H1 (cell line): ENCODE measurements at regions not wholly inside any gene's neighbourhood (a gene's known extent, or its start where the extent isn't known, plus 50 kb on each side); places are given as distances from the start of the nearest gene placed in this dataset.

Source experiments
- CTCF ChIA-PET: fragments of 300-600 bp; sonication (Branson Sonifier 250); formaldehyde crosslinking; loops from one replicate; lab custom pipeline; 2021; ENCODE audit not compliant: partially characterized antibody; lab: Charles Lee
- POLR2A ChIA-PET: fragments of 300-600 bp; sonication (Branson Sonifier 250); formaldehyde crosslinking; loops from one replicate; lab custom pipeline; 2021; ENCODE audit warnings: inconsistent platforms; ENCODE audit not compliant: partially characterized antibody; lab: Charles Lee
- DNase-seq, 2 experiments: peaks; one replicate each; pipeline versions ENCODE4 v3.0.0 to v3.0.0-alpha.2; 2010 to 2022; ENCODE audit warnings: low spot score in 2 of 2, low read depth in 1 of 2, mixed read lengths in 1 of 2
- FAIRE-seq: peaks from 2 replicates; lab custom pipeline; 2011; peaks lifted over from hg19 to GRCh38; lab: Jason Lieb, UNC
- H2AFZ ChIP-seq: 2 replicates; pipeline ENCODE4 v1.8.1; 2012; ENCODE audit warnings: low read length, inconsistent platforms
- H2AK5ac ChIP-seq: 2 replicates; pipeline ENCODE4 v1.6.1; 2013; ENCODE audit warnings: low read depth, low read length
- H2BK120ac ChIP-seq: replicated peaks from 2 replicates; pipeline ENCODE3; 2013; ENCODE audit warnings: low read depth, low read length, inconsistent platforms
- H2BK12ac ChIP-seq: 2 replicates; pipeline ENCODE4 v1.6.1; 2013; ENCODE audit warnings: low read depth, low read length
- H2BK15ac ChIP-seq: 2 replicates; pipeline ENCODE4 v1.6.1; 2013; ENCODE audit warnings: low read length
- H2BK20ac ChIP-seq: 2 replicates; pipeline ENCODE4 v1.6.1; 2013; ENCODE audit warnings: low read length
- H2BK5ac ChIP-seq: 2 replicates; pipeline ENCODE4 v1.6.1; 2013; ENCODE audit warnings: low read depth, low read length
- H3K14ac ChIP-seq: 2 replicates; pipeline ENCODE4 v1.6.1; 2013; ENCODE audit warnings: inconsistent platforms; ENCODE audit not compliant: insufficient read length
- H3K18ac ChIP-seq: 2 replicates; pipeline ENCODE4 v1.6.1; 2013; ENCODE audit warnings: low read length; ENCODE audit errors: extremely low read depth
- H3K23ac ChIP-seq: 2 replicates; pipeline ENCODE4 v1.6.1; 2013; ENCODE audit warnings: inconsistent platforms; ENCODE audit not compliant: insufficient read length
- H3K23me2 ChIP-seq: 2 replicates; pipeline ENCODE4 v1.6.1; 2013; ENCODE audit warnings: low read depth, low read length
- H3K27ac ChIP-seq: 2 replicates; pipeline ENCODE4 v1.6.1; 2011; ENCODE audit warnings: low read depth, low read length, inconsistent platforms
- H3K27me3 ChIP-seq, 4 experiments: replicated peaks in 1 of 4; 1 replicate in 1 of 4; 2 replicates in 3 of 4; pipeline versions ENCODE4 v1.6.1 to v1.8.1; 2011 to 2013; ENCODE audit warnings: low read length in 3 of 4, mild to moderate bottlenecking in 3 of 4, inconsistent platforms in 2 of 4, mixed read lengths in 2 of 4, moderate library complexity in 1 of 4; ENCODE audit not compliant: control insufficient read depth in 3 of 4, insufficient read depth in 3 of 4; ENCODE audit errors: extremely low read depth in 1 of 4
- H3K36me3 ChIP-seq, 4 experiments: 2 replicates each; pipeline versions ENCODE4 v1.6.1 to v1.8.1; 2011 to 2013; ENCODE audit warnings: mild to moderate bottlenecking in 4 of 4, low read length in 3 of 4, moderate library complexity in 2 of 4, control low read depth in 1 of 4, inconsistent platforms in 1 of 4; ENCODE audit not compliant: insufficient read depth in 4 of 4, control insufficient read depth in 2 of 4
- H3K4ac ChIP-seq: replicated peaks from 2 replicates; pipeline ENCODE3; 2013; ENCODE audit warnings: low read length, low read depth, mixed read lengths, inconsistent platforms; ENCODE audit not compliant: insufficient read length
- H3K4me1 ChIP-seq, 4 experiments: replicated peaks in 1 of 4; 1 replicate in 1 of 4; 2 replicates in 3 of 4; pipeline versions ENCODE4 v1.6.1 to v1.8.1; 2011 to 2013; ENCODE audit warnings: low read length in 3 of 4, inconsistent platforms in 2 of 4, mixed read lengths in 1 of 4; ENCODE audit not compliant: insufficient read depth in 4 of 4, control insufficient read depth in 3 of 4
- H3K4me2 ChIP-seq, 2 experiments: 2 replicates each; pipeline versions ENCODE4 v1.6.1 to v1.8.1; 2011 to 2013; ENCODE audit warnings: low read depth in 2 of 2, low read length in 2 of 2, control low read depth in 1 of 2, inconsistent platforms in 1 of 2, mild to moderate bottlenecking in 1 of 2; ENCODE audit not compliant: insufficient read depth in 1 of 2
- H3K4me3 ChIP-seq, 4 experiments: fragments of 200-600, 300-600 bp in 1 of 4; sonication (generic), shearing (Covaris generic), sonication (Bioruptor Twin) in 1 of 4; 2 replicates each; pipeline versions ENCODE4 v1.5.1 to v1.8.1; 2011 to 2016; ENCODE audit warnings: low read length in 4 of 4, low read depth in 3 of 4, control low read depth in 2 of 4, inconsistent platforms in 2 of 4, mild to moderate bottlenecking in 2 of 4, mixed read lengths in 1 of 4, moderate library complexity in 1 of 4; ENCODE audit not compliant: insufficient read depth in 2 of 4; ENCODE audit errors: extremely low read depth in 1 of 4
- H3K56ac ChIP-seq: replicated peaks from 2 replicates; pipeline ENCODE3; 2013; ENCODE audit warnings: low read depth, mild to moderate bottlenecking, mixed read lengths, low read length, inconsistent platforms; ENCODE audit not compliant: insufficient read length
- H3K79me1 ChIP-seq: 2 replicates; pipeline ENCODE4 v1.6.1; 2013; ENCODE audit warnings: low read depth, low read length, control low read depth
- H3K79me2 ChIP-seq, 2 experiments: 2 replicates each; pipeline versions ENCODE4 v1.6.1 to v1.8.1; 2012 to 2013; ENCODE audit warnings: low read length in 2 of 2, mild to moderate bottlenecking in 2 of 2, inconsistent platforms in 1 of 2; ENCODE audit not compliant: insufficient read depth in 2 of 2, control insufficient read depth in 1 of 2
- H3K9ac ChIP-seq, 4 experiments: replicated peaks in 1 of 4; 1 replicate in 1 of 4; 2 replicates in 3 of 4; pipeline versions ENCODE4 v1.6.1 to v1.8.1; 2011 to 2013; ENCODE audit warnings: low read depth in 3 of 4, low read length in 3 of 4, control low read depth in 2 of 4, mild to moderate bottlenecking in 2 of 4, moderate library complexity in 2 of 4, inconsistent platforms in 1 of 4; ENCODE audit errors: extremely low read depth in 1 of 4
- H3K9me3 ChIP-seq, 2 experiments: 2 replicates each; pipeline versions ENCODE4 v1.6.1 to v1.8.1; 2012 to 2013; ENCODE audit warnings: mild to moderate bottlenecking in 2 of 2, moderate library complexity in 2 of 2, control low read depth in 1 of 2, inconsistent platforms in 1 of 2, low read depth in 1 of 2, low read length in 1 of 2, mixed read lengths in 1 of 2; ENCODE audit not compliant: insufficient read depth in 2 of 2
- H4K20me1 ChIP-seq, 2 experiments: replicated peaks in 1 of 2; 2 replicates each; pipeline versions ENCODE3 to v1.8.1; 2011 to 2013; ENCODE audit warnings: inconsistent platforms in 2 of 2, low read length in 2 of 2, mild to moderate bottlenecking in 1 of 2; ENCODE audit not compliant: insufficient read depth in 2 of 2, control insufficient read depth in 1 of 2
- H4K5ac ChIP-seq: 2 replicates; pipeline ENCODE4 v1.6.1; 2013; ENCODE audit warnings: low read length, low read depth, mixed read lengths, inconsistent platforms; ENCODE audit not compliant: insufficient read length
- H4K8ac ChIP-seq: 2 replicates; pipeline ENCODE4 v1.8.0; 2013; ENCODE audit warnings: mild to moderate bottlenecking, moderate library complexity, low read length, inconsistent platforms; ENCODE audit not compliant: insufficient read depth; ENCODE audit errors: extremely low read depth
- H4K91ac ChIP-seq: replicated peaks from 2 replicates; pipeline ENCODE3; 2013; ENCODE audit warnings: low read length, mixed read lengths, inconsistent platforms; ENCODE audit not compliant: insufficient read length
- ASH2L ChIP-seq: fragments of 200-600, 300-600 bp; sonication (generic); IDR thresholded peaks from one replicate; pipeline ENCODE4 v1.7.1; 2017; ENCODE audit warnings: low read length
- BCL11A ChIP-seq, 2 experiments: IDR thresholded peaks; one replicate each; pipeline ENCODE4 v1.6.1; 2011; ENCODE audit warnings: low read depth in 2 of 2, low read length in 2 of 2, mild to moderate bottlenecking in 2 of 2
- CEBPB ChIP-seq: IDR thresholded peaks from 2 replicates; pipeline ENCODE4 v1.6.1; 2012; ENCODE audit warnings: low read depth, low read length
- FOSL1 ChIP-seq: IDR thresholded peaks from 2 replicates; pipeline ENCODE4 v1.6.1; 2011; ENCODE audit warnings: mild to moderate bottlenecking, low read depth, low read length, moderate library complexity; ENCODE audit not compliant: insufficient read depth
- NANOG ChIP-seq: IDR thresholded peaks from 2 replicates; pipeline ENCODE4 v1.6.1; 2011; ENCODE audit warnings: low read length, low read depth, mild to moderate bottlenecking, inconsistent platforms; ENCODE audit not compliant: insufficient read depth, poor library complexity, severe bottlenecking
- POLR2A ChIP-seq, 2 experiments: IDR thresholded peaks; 1 replicate in 1 of 2; 2 replicates in 1 of 2; pipeline ENCODE4 v1.6.1; 2011; ENCODE audit warnings: low read depth in 2 of 2, low read length in 2 of 2, mild to moderate bottlenecking in 2 of 2; ENCODE audit errors: control extremely low read depth in 1 of 2
- POU5F1 ChIP-seq: IDR thresholded peaks from 2 replicates; pipeline ENCODE4 v1.6.1; 2011; ENCODE audit warnings: low read depth, mild to moderate bottlenecking, low read length, moderate library complexity
- SAP30 ChIP-seq: fragments of 300-600 bp; sonication (generic); IDR thresholded peaks from 2 replicates; pipeline ENCODE4 v1.7.1; 2012; ENCODE audit warnings: low read length, moderate library complexity, mild to moderate bottlenecking, inconsistent platforms; ENCODE audit not compliant: insufficient read depth, insufficient replicate concordance
- SIRT6 ChIP-seq: IDR thresholded peaks from one replicate; pipeline ENCODE4 v1.7.1; 2012; ENCODE audit warnings: low read length, inconsistent platforms
- SIX5 ChIP-seq: IDR thresholded peaks from 2 replicates; pipeline ENCODE4 v1.6.1; 2011; ENCODE audit warnings: mild to moderate bottlenecking, low read depth, low read length
- SP4 ChIP-seq: IDR thresholded peaks from 2 replicates; pipeline ENCODE4 v1.6.1; 2012; ENCODE audit warnings: low read length, inconsistent platforms
- WGBS, 2 experiments: shearing (Covaris generic) in 1 of 2; methylation state at CpG; one replicate each; pipeline versions ENCODE4 v1.1.6 to v1.1.7; 2013 to 2015; ENCODE audit warnings: low lambda C conversion rate in 2 of 2, mixed read lengths in 2 of 2, inconsistent platforms in 1 of 2, low coverage in 1 of 2, missing lambda C conversion rate in 1 of 2; ENCODE audit not compliant: insufficient replicate concordance in 2 of 2, insufficient coverage in 1 of 2, insufficient read length in 1 of 2; ENCODE audit errors: extremely low coverage in 1 of 2, missing lambda C conversion rate in 1 of 2; 5-methylcytosine and 5-hydroxymethylcytosine counted together

DNA sequence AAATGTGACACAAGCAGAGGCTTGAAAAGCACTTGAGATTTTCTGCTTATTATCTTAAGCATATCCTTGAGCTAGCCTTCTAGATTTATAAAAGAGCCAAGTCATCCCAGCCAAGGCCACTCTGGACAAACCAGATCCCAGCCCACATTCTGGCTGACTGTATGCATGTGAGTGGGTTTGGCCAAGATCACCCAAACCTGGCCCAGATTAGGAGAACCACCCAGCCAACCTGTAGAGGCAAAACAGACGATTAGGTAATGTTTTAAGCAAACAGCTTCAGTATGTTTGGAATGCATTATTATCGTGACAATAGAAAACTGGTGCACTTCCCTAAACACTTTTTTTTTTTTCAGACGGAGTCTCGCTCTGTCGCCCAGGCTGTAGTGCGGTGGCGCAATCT lies 151.9 kb downstream of the SPATA31D1 start:
- H2BK20ac ChIP-seq: no peak overlapping the region
- H2BK15ac ChIP-seq: no peak overlapping the region
- ChIA-PET CTCF (interaction anchor here (0.6 to 1.7 kb wide), 3 partner anchors 12 to 405 kb away, joined by 3 to 4 read pairs (median 3); no protein-coding TSS in a partner anchor), POLR2A (no interaction called here)
- H3K4me2 ChIP-seq: no peak overlapping the region
- no peaks in the 10 kb centered on the region for H3K4me1 ChIP-seq
- H2BK5ac ChIP-seq: no peak overlapping the region
- FAIRE-seq (no peak), DNase-seq (no peak)
- H2AFZ ChIP-seq: no peak overlapping the region
- H3K27me3 ChIP-seq: no peaks in the 10 kb centered on the region
- no peaks in the 10 kb centered on the region for H4K20me1 ChIP-seq
- no peaks in the 10 kb centered on the region for H3K36me3 ChIP-seq
- H3K56ac ChIP-seq: no peak overlapping the region
- H3K79me1 ChIP-seq: no peaks in the 10 kb centered on the region
- no peak overlapping the region for H3K4me3 ChIP-seq
- no peaks in the 10 kb centered on the region for H3K79me2 ChIP-seq
- H2BK120ac ChIP-seq: no peak overlapping the region
- no peaks in the 10 kb centered on the region for H3K23me2 ChIP-seq
- no peak overlapping the region for H3K23ac ChIP-seq
- 94% methylated on average over 7 of the region's 7 CpGs; no CpG with 5 or more reads in 1 of the 2 experiments for WGBS, 2 experiments
- H3K9ac ChIP-seq: no peak overlapping the region
- no peak overlapping the region for H2BK12ac ChIP-seq
- H4K5ac ChIP-seq: no peak overlapping the region
- H4K91ac ChIP-seq: no peak overlapping the region
- no peak overlapping the region for H3K18ac ChIP-seq
- H3K14ac ChIP-seq: no peak overlapping the region
- no peaks in the 10 kb centered on the region for H3K9me3 ChIP-seq
- no peak overlapping the region for H3K4ac ChIP-seq
- H3K27ac ChIP-seq: no peak overlapping the region
- H4K8ac ChIP-seq: no peak overlapping the region
- no peak overlapping the region for H2AK5ac ChIP-seq
- TF ChIP-seq BCL11A (IDR thresholded peaks at IDR 0.05; ENCODE audit: low read depth in 2 of 2, low read length in 2 of 2) (no peak), SAP30 (no peak), SP4 (no peak), CEBPB (no peak), ASH2L (no peak), FOSL1 (no peak), SIRT6 (no peak), SIX5 (no peak), NANOG (no peak), POU5F1 (no peak), POLR2A (IDR thresholded peaks at IDR 0.05; ENCODE audit: control extremely low read depth in 1 of 2, low read depth in 2 of 2, low read length in 2 of 2) (no peak)
